ENCODE measurements at regions not wholly inside any gene's neighbourhood (a gene's known extent, or its start where the extent isn't known, plus 50 kb on each side); places are given as distances from the start of the nearest gene placed in this dataset.

DNA sequence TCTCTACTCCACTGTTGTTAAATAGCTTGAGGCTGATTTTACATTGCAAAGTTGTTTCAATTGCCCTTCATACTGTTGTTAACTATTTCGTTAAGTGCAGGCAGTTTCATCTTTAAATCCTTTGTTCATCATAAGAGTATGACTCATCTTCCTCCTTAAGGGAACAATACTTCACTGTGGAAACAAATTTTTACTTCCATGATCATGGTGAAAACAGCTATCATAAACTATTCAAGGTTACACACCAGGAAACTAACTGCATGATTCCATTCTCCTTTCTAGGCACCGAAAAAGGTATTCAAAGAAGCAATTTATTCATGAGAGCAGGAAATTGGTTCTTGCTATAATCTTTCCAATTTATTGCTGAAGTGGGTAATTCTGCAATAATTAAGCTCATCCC, 593.2 kb downstream of the LRRIQ3 start:
- intact Hi-C loops (cut with micrococcal nuclease), result no loop called here
- no peak for DNase-seq
- CTCF ChIA-PET, result no interaction called here
- Mint-ChIP-seq H3K9me3 (peaks cover 8% of the 10 kb centered on the region), H3K27ac (no peak overlapping the region), H3K4me3 (no peak overlapping the region), H3K27me3 (ENCODE audit: low read depth) (no peaks in the 10 kb centered on the region), H3K4me1 (ENCODE audit: low read depth) (no peaks in the 10 kb centered on the region), H3K36me3 (ENCODE audit: low read depth) (no peaks in the 10 kb centered on the region)

DNA sequence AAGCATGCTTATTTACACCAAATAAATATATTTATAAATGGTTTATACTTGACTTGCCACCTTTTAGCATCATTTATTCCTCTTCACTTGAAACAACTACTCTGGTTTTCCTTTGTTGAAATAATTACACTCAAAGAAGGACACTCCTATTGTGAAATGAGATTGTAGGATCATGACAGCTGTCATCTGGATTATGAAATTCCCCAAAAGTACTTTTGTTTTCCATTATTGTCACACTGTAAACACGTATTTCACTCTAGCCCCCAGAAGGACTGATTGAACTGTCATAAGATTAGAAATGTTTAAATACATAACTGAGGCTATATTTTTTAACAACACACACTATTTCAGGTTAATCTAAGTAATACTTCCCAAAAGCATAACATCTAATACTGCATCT, 593.8 kb downstream of the LRRIQ3 start:
- Mint-ChIP-seq H3K4me3 (no peak overlapping the region), H3K36me3 (ENCODE audit: low read depth) (no peaks in the 10 kb centered on the region), H3K4me1 (ENCODE audit: low read depth) (no peaks in the 10 kb centered on the region), H3K27ac (no peak overlapping the region), H3K9me3 (peaks cover 8% of the 10 kb centered on the region), H3K27me3 (ENCODE audit: low read depth) (no peaks in the 10 kb centered on the region)
- no peak for DNase-seq
- intact Hi-C loops (cut with micrococcal nuclease), result no loop called here
- CTCF ChIA-PET, result no interaction called here

DNA sequence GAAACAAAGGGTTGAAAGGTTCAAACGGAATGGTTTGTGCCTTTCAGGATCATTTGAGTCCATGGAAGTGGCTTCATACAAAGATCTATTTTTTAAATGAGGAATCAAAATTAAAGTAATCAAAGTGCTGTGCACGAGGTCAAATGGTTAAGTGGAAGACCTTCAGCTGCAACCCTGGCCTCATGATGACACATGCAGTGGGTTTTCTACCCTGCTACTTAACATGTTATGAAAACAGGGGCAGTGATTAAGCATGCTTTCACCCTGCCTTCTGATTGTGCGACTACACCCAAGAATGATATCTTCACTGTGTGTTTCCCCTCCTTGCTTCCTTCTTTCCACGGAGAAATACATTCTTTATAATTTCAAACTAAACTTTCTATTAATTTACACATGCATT, 604.2 kb downstream of the LRRIQ3 start:
- Mint-ChIP-seq H3K27ac (no peak overlapping the region), H3K36me3 (ENCODE audit: low read depth) (no peaks in the 10 kb centered on the region), H3K4me3 (no peak overlapping the region), H3K9me3 (peaks cover 2% of the 10 kb centered on the region), H3K4me1 (ENCODE audit: low read depth) (no peaks in the 10 kb centered on the region), H3K27me3 (ENCODE audit: low read depth) (no peaks in the 10 kb centered on the region)
- intact Hi-C loops (cut with micrococcal nuclease), result no loop called here
- CTCF ChIA-PET, result no interaction called here
- DNase-seq, result no peak

DNA sequence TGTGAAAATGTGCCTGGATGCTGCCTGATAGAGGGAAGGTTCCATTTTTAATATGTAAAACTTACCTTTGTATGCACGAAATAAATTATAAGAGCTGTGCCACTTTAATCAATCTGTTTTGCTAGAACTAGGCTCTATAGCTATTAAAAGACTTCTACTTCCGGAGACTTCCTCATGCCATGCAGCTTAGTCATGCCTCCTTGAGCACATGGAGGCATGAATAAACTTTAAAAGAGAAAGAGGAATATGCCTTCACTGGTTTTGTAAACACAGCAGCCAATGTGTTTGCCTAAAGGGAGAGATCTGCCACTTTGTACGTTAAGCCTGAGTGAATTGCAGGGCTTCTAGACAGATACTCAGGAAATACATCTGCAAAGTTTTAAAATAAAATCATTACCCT, 604.6 kb downstream of the LRRIQ3 start:
- no peak overlapping the region for H3K4me3 Mint-ChIP-seq
- no peak for DNase-seq
- no peak overlapping the region for H3K27ac Mint-ChIP-seq
- intact Hi-C loops (cut with micrococcal nuclease), result no loop called here
- H3K27me3 Mint-ChIP-seq (ENCODE audit: low read depth), result no peaks in the 10 kb centered on the region
- no peaks in the 10 kb centered on the region for H3K36me3 Mint-ChIP-seq (ENCODE audit: low read depth)
- CTCF ChIA-PET, result no interaction called here
- peaks cover 2% of the 10 kb centered on the region for H3K9me3 Mint-ChIP-seq
- H3K4me1 Mint-ChIP-seq (ENCODE audit: low read depth), result no peaks in the 10 kb centered on the region

DNA sequence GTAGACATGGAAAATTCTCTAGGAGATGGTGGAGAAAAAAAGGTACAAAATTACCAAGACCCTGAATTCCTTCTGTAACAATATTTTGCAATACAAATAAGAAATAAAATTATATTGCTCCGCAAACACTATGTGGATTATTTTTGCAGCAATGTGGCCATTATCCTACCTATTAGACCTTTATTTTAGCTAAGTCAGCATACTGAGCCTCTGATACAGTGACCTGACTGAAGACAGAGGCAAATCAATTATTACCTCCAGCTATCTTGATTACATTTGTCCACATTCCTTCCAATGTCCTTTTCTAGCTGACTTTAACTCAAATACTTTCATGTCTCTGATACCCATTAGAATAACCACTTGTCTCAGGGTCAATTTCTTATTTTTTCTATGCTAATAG, 610.9 kb downstream of the LRRIQ3 start:
- no peaks in the 10 kb centered on the region for H3K4me1 Mint-ChIP-seq (ENCODE audit: low read depth)
- no peaks in the 10 kb centered on the region for H3K27me3 Mint-ChIP-seq (ENCODE audit: low read depth)
- no peak for DNase-seq
- H3K27ac Mint-ChIP-seq, result no peak overlapping the region
- intact Hi-C loops (cut with micrococcal nuclease), result no loop called here
- H3K9me3 Mint-ChIP-seq, result no peaks in the 10 kb centered on the region
- CTCF ChIA-PET, result no interaction called here
- H3K36me3 Mint-ChIP-seq (ENCODE audit: low read depth), result no peaks in the 10 kb centered on the region
- H3K4me3 Mint-ChIP-seq, result no peak overlapping the region

DNA sequence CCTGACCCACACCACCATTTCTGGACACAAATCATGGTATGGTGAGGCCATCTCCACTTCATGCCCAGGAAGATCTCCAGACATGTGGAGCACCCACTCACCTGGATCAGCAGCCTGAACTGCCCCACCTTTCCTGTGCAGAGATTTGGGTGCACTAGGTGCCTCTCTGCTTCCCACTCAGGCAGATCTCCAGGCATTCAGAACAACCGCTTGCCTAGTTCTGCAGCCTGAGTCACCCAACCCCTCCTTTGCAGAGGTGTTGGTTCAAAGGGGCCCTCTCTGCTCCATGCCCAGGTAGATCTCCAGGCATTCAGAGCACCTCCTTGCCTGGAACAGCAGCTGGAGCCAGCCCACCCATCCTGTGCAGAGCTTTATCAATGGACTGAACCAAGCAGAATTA, 620.8 kb downstream of the LRRIQ3 start:
- no peak overlapping the region for H3K4me3 Mint-ChIP-seq
- intact Hi-C loops (cut with micrococcal nuclease), result no loop called here
- H3K27me3 Mint-ChIP-seq (ENCODE audit: low read depth), result no peaks in the 10 kb centered on the region
- no peaks in the 10 kb centered on the region for H3K4me1 Mint-ChIP-seq (ENCODE audit: low read depth)
- CTCF ChIA-PET, result no interaction called here
- H3K27ac Mint-ChIP-seq, result no peak overlapping the region
- H3K9me3 Mint-ChIP-seq, result peaks cover 15% of the 10 kb centered on the region
- DNase-seq, result no peak
- H3K36me3 Mint-ChIP-seq (ENCODE audit: low read depth), result no peaks in the 10 kb centered on the region

DNA sequence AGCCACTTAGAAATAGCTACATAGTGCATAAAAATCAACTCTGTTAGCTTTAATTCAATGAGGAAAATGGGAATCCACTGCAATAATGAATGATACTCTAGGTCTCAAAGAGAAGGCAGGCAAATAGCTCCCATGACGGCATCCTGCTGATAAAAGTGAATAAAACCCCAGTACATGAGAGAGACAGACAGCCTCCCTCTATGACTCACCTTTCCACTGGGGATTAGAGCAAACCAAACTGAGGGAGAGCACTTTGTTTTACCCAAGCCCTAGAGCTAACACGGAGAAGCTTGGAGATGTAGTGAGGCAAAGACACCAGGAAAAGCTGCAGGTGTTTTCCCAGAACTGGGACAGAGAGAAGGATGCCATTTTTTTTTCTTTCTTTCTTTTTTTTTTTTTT, 621.9 kb downstream of the LRRIQ3 start:
- no peaks in the 10 kb centered on the region for H3K36me3 Mint-ChIP-seq (ENCODE audit: low read depth)
- no peak for DNase-seq
- H3K4me1 Mint-ChIP-seq (ENCODE audit: low read depth), result no peaks in the 10 kb centered on the region
- intact Hi-C loops (cut with micrococcal nuclease), result no loop called here
- CTCF ChIA-PET, result interaction anchor here (0.6 to 0.7 kb wide), 2 partner anchors 122 to 180 kb away, joined by 3 read pairs; no protein-coding TSS in a partner anchor
- H3K27me3 Mint-ChIP-seq (ENCODE audit: low read depth), result no peaks in the 10 kb centered on the region
- no peak overlapping the region for H3K27ac Mint-ChIP-seq
- H3K4me3 Mint-ChIP-seq, result no peak overlapping the region
- peaks cover 9% of the 10 kb centered on the region for H3K9me3 Mint-ChIP-seq

DNA sequence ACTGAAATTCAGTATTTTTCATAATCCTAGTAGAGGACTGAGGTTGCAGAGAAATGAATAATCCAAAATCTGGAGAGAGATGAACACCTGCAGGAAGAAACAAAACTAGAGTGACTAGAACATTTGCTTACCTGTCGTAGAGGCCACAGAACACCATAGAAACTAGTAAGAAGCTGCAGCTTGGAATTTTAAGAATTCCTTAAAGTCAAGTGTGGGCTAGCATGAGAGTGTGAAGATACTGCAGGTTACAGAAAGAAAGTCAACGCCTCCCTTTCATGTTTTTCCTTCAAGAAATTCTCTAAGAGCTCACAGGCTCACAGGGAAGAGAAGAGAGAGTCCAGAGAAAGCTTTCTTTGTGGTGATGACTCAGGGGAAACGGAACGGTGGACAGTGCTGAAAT, 633.7 kb downstream of the LRRIQ3 start:
- no peaks in the 10 kb centered on the region for H3K36me3 Mint-ChIP-seq (ENCODE audit: low read depth)
- H3K27ac Mint-ChIP-seq, result no peak overlapping the region
- DNase-seq, result no peak
- H3K9me3 Mint-ChIP-seq, result peaks cover 5% of the 10 kb centered on the region
- no peaks in the 10 kb centered on the region for H3K27me3 Mint-ChIP-seq (ENCODE audit: low read depth)
- intact Hi-C loops (cut with micrococcal nuclease), result no loop called here
- CTCF ChIA-PET, result no interaction called here
- no peak overlapping the region for H3K4me3 Mint-ChIP-seq
- H3K4me1 Mint-ChIP-seq (ENCODE audit: low read depth), result no peaks in the 10 kb centered on the region

DNA sequence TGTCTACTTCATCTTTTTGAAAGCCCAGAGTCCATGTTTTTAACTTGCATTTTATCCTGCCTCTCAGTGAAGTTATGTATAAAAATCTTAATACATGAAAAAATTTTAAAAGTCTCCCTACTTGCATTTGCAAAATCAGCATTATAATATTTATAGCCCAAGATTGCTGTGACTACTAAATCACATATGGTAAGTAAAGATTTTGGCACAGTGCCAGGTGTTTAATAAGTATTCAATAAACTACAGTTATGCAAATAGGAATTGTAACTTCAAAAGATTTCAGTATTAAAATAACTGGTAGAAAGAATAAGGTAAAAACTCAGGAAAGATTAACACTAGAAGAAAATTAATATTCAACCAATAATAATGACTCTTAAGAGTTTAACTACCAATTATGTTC, 641.7 kb downstream of the LRRIQ3 start:
- H3K27ac Mint-ChIP-seq, result no peak overlapping the region
- no peaks in the 10 kb centered on the region for H3K4me1 Mint-ChIP-seq (ENCODE audit: low read depth)
- H3K9me3 Mint-ChIP-seq, result peaks cover 6% of the 10 kb centered on the region
- intact Hi-C loops (cut with micrococcal nuclease), result no loop called here
- CTCF ChIA-PET, result no interaction called here
- DNase-seq, result no peak
- no peaks in the 10 kb centered on the region for H3K36me3 Mint-ChIP-seq (ENCODE audit: low read depth)
- no peak overlapping the region for H3K4me3 Mint-ChIP-seq
- H3K27me3 Mint-ChIP-seq (ENCODE audit: low read depth), result no peaks in the 10 kb centered on the region

DNA sequence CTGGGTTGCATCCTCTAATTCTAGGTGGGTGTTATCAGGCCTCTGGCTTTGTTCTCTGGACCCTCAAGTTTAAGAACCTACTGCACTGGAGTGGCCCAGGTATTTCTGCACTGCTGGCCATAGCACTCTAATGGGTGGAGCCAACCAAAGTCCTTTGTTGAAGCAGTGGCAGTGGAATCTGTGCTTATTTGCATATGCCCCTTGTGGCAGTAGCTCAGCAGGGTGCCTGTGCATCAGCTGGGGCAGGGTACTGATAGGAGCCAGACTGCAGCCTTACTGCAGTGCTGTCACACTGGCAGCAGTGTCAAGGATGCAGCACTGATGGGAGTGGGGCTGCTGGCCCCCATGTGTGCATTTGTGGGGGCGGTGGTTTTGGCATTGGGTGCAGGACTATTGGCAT, 660.6 kb downstream of the LRRIQ3 start:
- H3K4me3 Mint-ChIP-seq, result no peak overlapping the region
- no peaks in the 10 kb centered on the region for H3K27me3 Mint-ChIP-seq (ENCODE audit: low read depth)
- CTCF ChIA-PET, result interaction anchor here (0.6 kb wide), 1 partner anchor 74 kb away, joined by 3 read pairs; no protein-coding TSS in a partner anchor
- no peak overlapping the region for H3K27ac Mint-ChIP-seq
- H3K4me1 Mint-ChIP-seq (ENCODE audit: low read depth), result no peaks in the 10 kb centered on the region
- intact Hi-C loops (cut with micrococcal nuclease), result no loop called here
- H3K36me3 Mint-ChIP-seq (ENCODE audit: low read depth), result no peaks in the 10 kb centered on the region
- no peak for DNase-seq
- H3K9me3 Mint-ChIP-seq, result peaks cover 8% of the 10 kb centered on the region

DNA sequence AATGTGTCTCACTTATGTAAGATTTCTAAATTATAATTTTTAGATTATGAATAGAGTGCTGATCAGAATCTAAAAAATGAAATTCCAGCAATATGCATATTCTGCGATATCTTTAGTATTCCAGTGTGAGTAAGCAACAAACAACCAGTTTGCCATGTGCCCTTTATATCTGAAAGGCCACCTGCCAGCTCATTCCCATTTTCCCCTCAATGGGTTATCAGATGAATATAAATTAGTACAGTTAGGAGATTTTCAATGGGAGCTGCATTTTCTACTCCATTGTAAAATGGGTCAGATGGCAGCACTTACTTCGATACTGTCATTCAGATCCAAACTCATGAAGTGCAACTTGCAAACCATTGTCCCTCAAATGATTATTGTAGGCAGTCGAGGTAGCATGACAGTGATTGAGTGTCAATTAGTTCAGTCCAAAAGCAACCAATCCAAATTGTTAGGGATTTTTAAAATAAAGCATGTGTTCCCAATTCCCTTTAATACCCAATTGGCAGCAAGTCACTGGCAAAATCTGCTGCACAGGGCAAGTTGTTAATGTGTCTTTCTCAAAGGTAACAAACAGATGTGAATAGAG, 680.3 kb downstream of the LRRIQ3 start:
- Mint-ChIP-seq H3K4me1 (ENCODE audit: low read depth) (no peaks in the 10 kb centered on the region), H3K4me3 (no peak overlapping the region), H3K36me3 (ENCODE audit: low read depth) (no peaks in the 10 kb centered on the region), H3K27ac (no peak overlapping the region), H3K9me3 (peaks cover 4% of the 10 kb centered on the region), H3K27me3 (ENCODE audit: low read depth) (no peaks in the 10 kb centered on the region)
- intact Hi-C loops (cut with micrococcal nuclease), result no loop called here
- CTCF ChIA-PET, result no interaction called here
- no peak for DNase-seq

DNA sequence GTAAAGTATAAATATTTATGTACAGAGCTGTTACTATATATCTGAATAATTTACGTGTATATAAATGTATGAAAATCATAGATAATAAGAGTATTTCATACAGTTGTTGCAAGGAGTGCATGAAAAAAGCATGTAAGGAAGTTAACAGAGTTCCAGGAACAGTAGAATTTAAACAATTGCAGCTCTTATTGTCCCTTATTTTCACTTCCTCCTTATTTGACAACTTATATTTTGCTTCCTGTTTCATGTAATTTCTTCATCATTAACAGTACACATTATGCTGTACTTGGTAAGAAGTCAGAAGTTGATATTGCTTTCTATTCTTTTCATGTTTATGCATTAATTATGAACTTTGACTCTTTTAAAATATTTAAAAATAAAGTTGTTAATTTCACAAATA, 681.5 kb downstream of the LRRIQ3 start:
- Mint-ChIP-seq H3K27ac (no peak overlapping the region), H3K9me3 (peaks cover 4% of the 10 kb centered on the region), H3K36me3 (ENCODE audit: low read depth) (no peaks in the 10 kb centered on the region), H3K4me3 (no peak overlapping the region), H3K27me3 (ENCODE audit: low read depth) (no peaks in the 10 kb centered on the region), H3K4me1 (ENCODE audit: low read depth) (no peaks in the 10 kb centered on the region)
- CTCF ChIA-PET, result no interaction called here
- DNase-seq, result no peak
- intact Hi-C loops (cut with micrococcal nuclease), result no loop called here

DNA sequence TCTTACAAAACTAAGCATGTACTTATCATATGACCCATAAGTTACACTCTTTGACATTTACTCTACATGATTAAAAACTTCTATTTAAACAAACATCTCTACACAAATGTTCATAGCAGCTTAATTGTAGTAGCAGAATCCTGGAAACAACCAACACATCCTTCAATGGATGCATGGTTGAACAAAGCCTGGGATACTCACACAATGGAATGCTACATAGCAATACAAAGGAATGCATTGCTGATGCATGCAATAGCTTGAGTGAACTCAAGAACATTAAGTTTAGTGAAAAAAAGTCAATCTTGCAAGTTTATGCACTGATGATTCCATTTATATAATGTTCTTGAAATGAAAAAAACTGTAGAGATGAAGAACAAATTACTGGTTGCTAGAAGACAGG, 686.9 kb downstream of the LRRIQ3 start:
- intact Hi-C loops (cut with micrococcal nuclease), result no loop called here
- no peak for DNase-seq
- Mint-ChIP-seq H3K27me3 (ENCODE audit: low read depth) (no peaks in the 10 kb centered on the region), H3K27ac (no peak overlapping the region), H3K36me3 (ENCODE audit: low read depth) (no peaks in the 10 kb centered on the region), H3K4me3 (no peak overlapping the region), H3K4me1 (ENCODE audit: low read depth) (no peaks in the 10 kb centered on the region), H3K9me3 (peaks cover 5% of the 10 kb centered on the region)
- CTCF ChIA-PET, result no interaction called here

DNA sequence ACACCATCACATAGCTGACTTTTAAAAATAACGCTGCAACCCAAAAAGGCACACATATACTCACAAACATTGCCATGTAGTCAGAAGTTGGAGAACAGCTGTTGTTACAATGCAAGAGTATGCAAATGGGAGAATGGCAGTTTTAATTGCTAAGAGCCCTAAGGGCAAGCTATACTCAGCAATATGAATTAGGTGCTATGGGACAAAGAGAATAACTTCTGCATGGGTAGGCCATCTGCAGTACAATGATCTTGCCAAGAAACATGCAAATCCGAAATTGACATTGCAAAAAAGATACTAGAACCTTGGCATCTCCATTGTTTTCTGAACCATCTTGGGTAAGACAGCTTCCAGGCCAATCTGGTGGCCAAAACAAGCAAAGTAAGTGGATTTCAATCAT, 697.8 kb downstream of the LRRIQ3 start:
- no peak for DNase-seq
- CTCF ChIA-PET, result no interaction called here
- no peak overlapping the region for H3K4me3 Mint-ChIP-seq
- intact Hi-C loops (cut with micrococcal nuclease), result no loop called here
- peaks cover 9% of the 10 kb centered on the region for H3K9me3 Mint-ChIP-seq
- no peaks in the 10 kb centered on the region for H3K4me1 Mint-ChIP-seq (ENCODE audit: low read depth)
- no peak overlapping the region for H3K27ac Mint-ChIP-seq
- H3K27me3 Mint-ChIP-seq (ENCODE audit: low read depth), result no peaks in the 10 kb centered on the region
- H3K36me3 Mint-ChIP-seq (ENCODE audit: low read depth), result no peaks in the 10 kb centered on the region

Data from activated naive CD4-positive, alpha-beta T cell treated with anti-CD3 and anti-CD28 coated beads for 36 hours (primary cell).